CD4-positive, alpha-beta T cell treated with Interferon gamma for 1 hour (primary cell): ENCODE measurements at regions not wholly inside any gene's neighbourhood (a gene's known extent, or its start where the extent isn't known, plus 50 kb on each side); places are given as distances from the start of the nearest gene placed in this dataset.

Experiments used
- DNase-seq: peaks from one replicate; pipeline ENCODE4 v3.0.0-alpha.2; 2020

GRCh38 chr13:73421310-73421912 is 362.6 kb downstream of the KLF5 start:
- no peak for DNase-seq

- no peak for DNase-seq
Observed at GRCh38 chr13:73419186-73419585, 360.4 kb downstream of the KLF5 start.

GRCh38 chr13:73417012-73417615 is 358.3 kb downstream of the KLF5 start:
- DNase-seq = no peak

GRCh38 chr13:73416093-73416492 is 357.3 kb downstream of the KLF5 start:
- DNase-seq = no peak

GRCh38 chr13:73413656-73414055 is 354.9 kb downstream of the KLF5 start:
- DNase-seq = no peak

GRCh38 chr13:73412933-73413332 is 354.1 kb downstream of the KLF5 start:
- no peak for DNase-seq

GRCh38 chr13:73411067-73411809 is 352.4 kb downstream of the KLF5 start:
- no peak for DNase-seq

- DNase-seq = no peak
Observed at GRCh38 chr13:73406454-73406853, 347.6 kb downstream of the KLF5 start.

GRCh38 chr13:73404581-73404980 is 345.8 kb downstream of the KLF5 start:
- no peak for DNase-seq

GRCh38 chr13:73403355-73404120 is 344.7 kb downstream of the KLF5 start:
- no peak for DNase-seq

GRCh38 chr13:73401769-73402168 is 343.0 kb downstream of the KLF5 start:
- no peak for DNase-seq

GRCh38 chr13:73399347-73400216 is 340.8 kb downstream of the KLF5 start:
- no peak for DNase-seq

GRCh38 chr13:73397496-73398305 is 338.9 kb downstream of the KLF5 start:
- no peak for DNase-seq

- DNase-seq = no peak
Observed at GRCh38 chr13:73394066-73394465, 335.3 kb downstream of the KLF5 start.

GRCh38 chr13:73390100-73390499 is 331.3 kb downstream of the KLF5 start:
- DNase-seq = no peak

GRCh38 chr13:73388586-73388985 is 329.8 kb downstream of the KLF5 start:
- no peak for DNase-seq

- DNase-seq = no peak
Observed at GRCh38 chr13:73387318-73387717, 328.5 kb downstream of the KLF5 start.

GRCh38 chr13:73385848-73386247 is 327.0 kb downstream of the KLF5 start:
- no peak for DNase-seq

- no peak for DNase-seq
Observed at GRCh38 chr13:73372666-73373627, 314.1 kb downstream of the KLF5 start.

GRCh38 chr13:73370066-73370465 is 311.3 kb downstream of the KLF5 start:
- no peak for DNase-seq
